ENCODE measurements at regions not wholly inside any gene's neighbourhood (a gene's known extent, or its start where the extent isn't known, plus 50 kb on each side); places are given as distances from the start of the nearest gene placed in this dataset.
"Not testable (repeated sequence)": the region's sequence is repeated elsewhere in the genome, so short reads cannot be mapped to it uniquely, and the experiment has no call there.

DNA sequence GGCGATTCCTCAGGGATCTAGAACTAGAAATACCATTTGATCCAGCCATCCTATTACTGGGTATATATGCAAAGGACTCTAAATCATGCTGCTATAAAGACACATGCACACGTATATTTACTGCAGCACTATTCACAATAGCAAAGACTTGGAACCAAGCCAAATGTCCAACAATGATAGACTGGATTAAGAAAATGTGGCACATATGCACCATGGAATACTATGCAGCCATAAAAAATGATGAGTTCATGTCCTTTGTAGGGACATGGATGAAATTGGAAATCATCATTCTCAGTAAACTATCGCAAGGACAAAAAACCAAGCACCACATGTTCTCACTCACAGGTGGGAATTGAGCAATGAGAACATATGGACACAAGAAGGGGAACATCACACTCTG lies 93.1 kb upstream of the NT5E start:
- FAIRE-seq: not testable (repeated sequence)

DNA sequence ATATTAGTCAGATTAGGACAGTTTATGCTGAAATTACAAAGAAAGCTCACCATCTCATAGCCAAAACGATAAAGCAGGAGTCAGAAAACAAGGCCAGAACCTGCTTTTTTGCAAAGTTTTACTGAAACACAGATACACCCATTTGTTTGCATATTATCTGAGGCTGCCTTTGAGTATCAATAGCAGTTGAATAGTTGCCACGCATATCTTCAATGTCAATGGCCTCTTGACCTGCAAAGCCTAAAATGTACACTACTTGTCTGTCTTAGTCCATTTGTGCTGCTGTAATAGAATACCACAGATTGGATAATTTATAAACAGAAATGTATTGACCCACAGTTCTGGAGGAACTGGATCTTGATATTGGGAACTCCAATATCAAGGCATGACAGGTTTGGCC lies 94.1 kb upstream of the NT5E start:
- FAIRE-seq: no peak

DNA sequence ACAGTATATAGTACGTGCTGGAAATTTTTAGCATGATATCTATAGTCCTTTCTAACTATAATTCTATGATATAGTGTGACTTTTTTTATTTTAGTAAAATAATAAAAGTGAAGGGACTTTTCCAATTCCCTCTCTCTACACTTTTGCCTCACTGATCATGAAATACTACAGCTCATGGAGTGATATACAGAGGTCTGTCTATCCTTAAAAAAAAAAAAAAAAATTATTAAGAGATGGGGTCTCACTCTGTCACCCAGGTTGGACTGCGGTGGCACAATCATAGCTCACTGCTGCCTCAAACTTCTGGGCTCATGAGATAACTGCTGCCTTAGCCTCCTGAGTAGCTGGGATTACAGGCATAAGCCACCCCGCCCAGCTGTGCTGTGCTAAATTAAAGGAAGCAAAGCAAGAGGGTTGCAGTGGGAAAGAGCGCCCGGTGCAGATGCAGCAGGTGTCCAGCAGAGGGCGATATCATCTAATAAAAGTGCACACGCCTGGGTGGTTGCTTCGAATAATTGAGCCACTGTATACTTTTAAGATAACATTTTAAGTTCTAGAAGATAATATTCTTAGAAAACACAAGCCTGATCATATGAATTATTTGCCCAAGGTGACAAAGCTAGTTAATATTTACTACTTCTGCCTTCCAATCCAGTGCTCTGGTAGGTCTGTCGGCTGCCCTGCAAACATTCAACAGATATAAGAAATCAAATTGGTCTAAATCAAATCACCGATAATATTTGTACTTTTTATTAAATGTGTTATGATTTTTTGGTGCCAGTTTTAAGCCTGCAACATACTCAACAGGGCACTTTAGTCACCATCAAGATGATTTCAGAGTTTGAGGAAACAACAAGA lies 94.9 kb upstream of the NT5E start:
- FAIRE-seq: peak; percentile 49

DNA sequence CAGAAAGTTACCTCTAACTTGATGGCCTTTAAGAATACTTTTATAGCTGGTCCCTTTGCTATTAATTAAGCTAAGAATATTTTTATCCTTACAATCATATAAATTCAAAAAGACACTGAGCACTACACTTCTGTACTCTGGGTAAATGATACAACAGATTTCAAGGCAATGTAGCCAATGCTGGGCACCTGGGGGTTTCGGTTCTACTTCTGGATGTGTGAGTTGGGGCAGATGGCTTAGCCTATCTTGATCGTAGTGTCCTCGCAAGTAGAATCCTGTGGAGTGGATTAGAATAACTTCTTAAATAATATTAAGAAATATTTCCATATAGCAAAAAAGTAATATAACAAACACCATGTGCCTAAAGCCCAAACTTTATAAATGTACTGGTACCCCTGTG lies 96.9 kb upstream of the NT5E start:
- FAIRE-seq: no peak

DNA sequence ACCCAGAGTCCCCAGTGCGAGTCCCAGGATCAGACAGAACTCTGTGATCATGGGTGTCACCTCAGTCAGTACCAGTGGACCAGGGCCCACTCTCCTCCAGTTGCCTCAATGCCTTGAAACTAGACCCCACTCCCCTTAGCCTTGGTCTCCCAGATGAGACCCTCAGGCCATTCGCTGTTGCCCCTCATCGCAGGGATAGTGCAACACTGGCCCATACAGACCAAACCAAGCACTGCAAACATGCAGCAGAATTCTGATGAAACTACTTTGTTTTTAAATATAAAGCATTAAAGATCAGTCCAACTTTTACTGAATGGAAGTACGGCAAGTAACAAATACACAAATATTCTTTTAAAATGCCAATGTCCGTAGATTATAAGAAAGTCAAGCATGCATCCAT lies 101.2 kb upstream of the NT5E start:
- FAIRE-seq: no peak

DNA sequence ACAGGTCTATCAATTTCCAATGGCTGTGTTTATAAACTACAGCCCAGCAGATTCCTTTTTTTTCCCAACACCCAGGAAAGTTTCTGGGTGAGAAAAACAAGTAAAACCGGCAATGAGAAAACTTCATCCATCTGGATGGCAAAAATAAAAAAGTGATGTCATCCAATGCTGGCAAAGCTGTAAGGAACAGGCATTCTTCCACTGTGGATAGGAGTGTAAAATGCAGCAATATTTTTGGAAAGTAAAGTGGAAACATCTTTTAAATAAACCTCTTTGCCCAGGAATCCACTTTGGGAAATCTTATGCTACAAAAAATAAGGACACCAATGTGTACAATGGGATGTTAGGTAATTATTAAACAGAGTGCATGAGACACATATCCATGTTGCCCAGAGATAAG lies 102.1 kb upstream of the NT5E start:
- FAIRE-seq: no peak

DNA sequence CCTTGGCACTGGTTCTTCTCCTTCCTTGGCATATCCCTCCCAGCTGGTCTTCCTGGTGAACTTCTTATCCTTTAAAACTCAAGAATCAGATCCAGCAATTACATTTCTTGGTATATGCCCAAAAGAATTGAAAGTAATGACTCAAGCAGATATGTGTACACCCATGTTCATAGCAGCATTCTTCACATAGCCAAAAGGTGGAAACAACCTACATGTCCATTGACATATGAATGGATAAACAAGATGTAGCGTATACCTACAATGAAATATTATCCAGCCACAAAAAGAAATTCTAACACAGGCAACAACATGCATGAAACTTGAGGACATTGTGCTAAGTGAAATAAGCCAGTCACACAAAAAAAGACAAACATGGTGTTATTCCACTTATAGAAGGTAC lies 103.7 kb upstream of the NT5E start:
- FAIRE-seq: no peak

DNA sequence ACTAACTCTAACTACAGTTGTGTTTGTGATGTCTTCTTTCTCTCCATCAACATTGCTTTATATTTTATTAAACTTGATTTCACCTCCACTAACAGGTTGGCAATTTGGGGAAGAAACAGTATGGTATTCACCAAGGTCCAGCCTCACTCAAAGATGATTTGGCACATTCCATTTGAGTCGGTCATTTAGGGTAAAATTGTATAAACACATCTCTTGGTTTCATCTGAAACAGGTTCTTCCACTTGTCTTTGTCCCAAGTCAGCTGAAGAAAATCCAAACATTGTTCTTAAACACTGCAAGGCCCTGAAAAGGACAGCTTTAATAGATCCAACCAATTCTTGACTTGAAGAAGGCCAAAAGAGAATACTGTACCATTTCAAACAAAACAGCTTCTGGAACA lies 104.9 kb upstream of the NT5E start:
- FAIRE-seq: no peak

DNA sequence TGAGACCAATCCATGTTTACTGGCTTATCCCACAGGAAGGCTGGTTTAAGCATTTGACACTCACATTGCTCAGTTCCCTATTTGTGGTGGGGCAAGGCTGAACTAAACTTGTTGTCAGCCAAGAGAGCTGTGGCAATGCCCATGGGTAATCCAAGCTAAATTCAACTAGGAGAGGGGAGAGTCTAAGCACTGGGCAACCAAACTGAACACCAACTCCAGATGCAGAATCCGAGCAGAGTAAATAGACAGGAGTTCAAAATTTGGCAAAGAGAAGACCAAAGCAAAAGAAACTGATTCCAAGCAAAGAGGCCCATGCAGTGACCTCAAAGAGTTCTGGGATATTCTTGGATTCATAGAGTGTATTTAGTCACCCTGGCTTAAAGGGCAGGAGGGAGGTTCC lies 106.5 kb upstream of the NT5E start:
- FAIRE-seq: no peak

DNA sequence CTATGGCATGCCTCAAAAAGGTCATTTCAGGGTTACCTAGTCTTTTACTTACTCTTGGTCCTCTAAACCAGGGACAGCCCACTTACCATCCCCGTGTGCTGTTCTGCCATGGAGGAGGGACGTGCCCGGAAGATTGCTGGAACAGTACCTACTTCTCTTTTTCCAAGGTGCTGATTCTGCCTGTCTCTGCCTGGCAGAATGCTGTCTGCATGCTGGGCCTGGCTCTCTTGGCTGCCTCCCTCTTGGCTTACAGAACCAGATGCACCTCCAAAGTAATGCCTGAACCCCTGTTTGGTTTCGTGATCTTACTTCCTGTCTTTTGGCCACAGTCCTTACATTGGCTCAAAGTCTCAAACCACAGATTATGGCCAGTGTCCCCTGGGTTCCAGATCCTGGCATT lies 120.7 kb upstream of the NT5E start:
- no peak for FAIRE-seq

DNA sequence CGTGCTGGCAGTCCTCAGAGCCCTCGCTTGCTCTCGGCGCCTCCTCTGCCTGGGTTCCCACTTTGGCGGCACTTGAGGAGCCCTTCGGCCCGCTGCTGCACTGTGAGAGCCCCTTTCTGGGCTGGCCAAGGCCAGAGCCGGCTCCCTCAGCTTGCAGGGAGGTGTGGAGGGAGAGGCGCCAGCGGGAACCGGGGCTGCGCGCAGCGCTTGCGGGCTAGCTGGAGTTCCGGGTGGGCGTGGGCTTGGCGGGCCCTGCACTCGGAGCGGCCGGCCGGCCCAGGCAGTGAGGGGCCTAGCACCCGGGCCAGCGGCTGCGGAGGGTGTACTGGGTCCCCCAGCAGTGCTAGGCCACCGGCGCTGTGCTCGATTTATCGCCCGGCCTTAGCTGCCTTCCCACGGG lies 124.1 kb upstream of the NT5E start:
- not testable (repeated sequence) for FAIRE-seq

DNA sequence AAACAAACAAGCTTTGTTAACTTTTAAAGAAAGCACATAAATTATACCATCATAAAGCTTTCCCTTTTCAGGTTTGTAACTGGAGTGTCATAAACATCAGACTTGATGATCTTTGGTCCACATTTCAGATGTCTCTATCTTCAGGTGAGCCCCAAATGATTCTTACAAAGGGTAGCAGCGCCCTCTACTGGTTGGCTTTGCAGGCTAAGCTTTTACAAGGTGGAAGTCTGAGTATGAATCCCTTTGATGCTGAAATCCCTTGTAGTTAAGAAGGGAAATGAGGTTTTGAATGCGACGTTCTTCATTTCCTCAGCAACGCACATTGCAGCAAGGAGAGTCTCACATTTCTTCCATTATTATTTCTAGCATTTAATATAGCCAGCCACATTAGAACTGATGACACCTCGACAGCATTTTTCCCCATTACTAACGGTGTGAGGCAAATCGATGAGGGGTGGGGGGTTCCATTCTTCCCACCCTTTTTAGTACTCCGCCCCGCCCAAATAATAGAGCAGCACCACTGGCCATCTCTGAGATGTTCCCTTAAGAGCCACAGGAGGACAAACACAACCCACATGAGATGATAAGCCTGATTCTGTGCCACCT lies 126.3 kb upstream of the NT5E start:
- FAIRE-seq: peak; percentile 87

DNA sequence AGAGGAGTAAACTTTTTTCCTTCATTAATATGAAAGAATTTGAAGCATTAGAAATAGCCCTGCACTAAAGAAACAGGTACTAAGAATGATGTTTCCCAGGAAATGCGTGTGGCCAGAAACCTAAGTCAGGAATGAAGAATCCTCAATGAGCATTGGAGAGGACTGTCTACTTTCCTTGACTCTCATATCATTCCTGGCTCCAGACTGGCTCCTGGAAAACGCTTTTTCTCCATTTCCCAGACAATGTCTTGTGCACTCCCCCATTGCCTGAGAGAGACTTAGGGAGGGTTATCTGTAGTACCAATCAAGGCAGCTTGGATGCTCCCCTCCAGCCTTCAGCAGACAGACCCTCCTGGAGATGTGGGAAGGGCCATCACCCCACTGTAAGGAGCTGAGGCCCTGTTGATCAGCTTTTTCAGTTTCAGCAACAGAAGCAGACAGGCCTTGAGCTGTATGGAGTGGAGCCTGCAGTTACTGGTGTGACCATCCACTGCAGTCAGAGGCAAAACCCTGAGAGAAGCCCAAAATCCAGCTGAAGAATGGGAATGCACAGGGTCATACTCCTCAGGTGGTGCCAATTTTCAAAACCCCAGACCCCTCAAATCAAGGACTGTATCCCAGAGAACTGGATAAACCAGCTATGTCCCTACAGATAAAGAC lies 127.3 kb upstream of the NT5E start:
- FAIRE-seq: no peak

DNA sequence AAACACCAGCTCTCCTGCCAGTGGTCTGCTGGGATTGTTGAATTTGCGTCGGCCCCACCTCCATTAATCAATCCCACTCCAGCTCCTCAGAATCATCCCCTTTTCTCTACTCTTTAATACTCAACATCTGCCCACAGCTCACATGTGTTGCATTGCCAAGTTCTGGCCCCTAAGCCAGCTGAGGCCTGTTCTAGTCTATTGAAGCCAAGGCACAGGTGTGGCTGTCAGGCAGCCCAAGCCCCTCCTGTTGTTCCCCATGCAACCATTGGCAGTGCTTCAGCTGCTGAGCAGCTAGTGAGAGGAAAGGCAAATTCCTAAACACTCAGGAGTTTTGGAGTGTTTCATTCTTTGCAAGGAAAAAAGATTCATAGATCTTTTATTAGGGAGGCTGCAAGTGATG lies 128.0 kb upstream of the NT5E start:
- FAIRE-seq: no peak

DNA sequence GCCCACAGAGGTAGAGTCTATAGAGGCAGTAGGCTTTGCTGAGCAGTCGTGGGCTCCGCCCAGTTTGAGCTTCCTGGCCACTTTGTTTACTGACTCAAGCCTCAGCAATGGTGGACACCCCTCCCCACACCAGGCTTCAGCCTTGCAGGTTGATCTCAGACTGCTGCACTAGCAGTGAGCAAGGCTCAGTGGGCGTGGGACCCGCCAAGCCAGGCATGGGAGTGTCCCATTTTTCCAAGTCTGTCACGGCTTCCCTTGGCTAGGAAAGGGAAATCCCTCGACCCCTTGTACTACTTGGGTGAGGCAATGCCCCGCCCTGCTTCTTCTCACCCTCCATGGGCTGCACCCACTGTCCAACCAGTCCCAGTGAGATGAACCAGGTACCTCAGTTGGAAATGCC lies 135.3 kb upstream of the NT5E start:
- FAIRE-seq: no peak

DNA sequence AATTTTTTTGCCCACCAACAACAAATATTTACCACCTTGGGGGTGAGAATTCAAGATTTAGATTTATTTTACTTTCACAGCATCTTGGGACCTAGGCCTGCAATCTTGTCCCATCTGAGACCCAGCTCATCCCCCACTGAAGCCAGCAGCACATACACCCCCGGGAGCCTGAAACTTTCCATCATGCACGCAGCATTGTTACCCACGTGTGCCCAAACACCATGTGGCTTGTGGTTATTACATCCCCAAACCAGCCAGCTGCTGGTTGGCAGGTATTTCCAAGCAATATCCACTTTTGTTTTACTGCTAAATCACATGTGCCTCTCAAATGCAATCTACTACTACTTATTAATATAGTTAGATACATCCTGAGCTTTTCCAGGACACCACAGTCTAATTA lies 149.3 kb upstream of the NT5E start:
- FAIRE-seq: no peak

DNA sequence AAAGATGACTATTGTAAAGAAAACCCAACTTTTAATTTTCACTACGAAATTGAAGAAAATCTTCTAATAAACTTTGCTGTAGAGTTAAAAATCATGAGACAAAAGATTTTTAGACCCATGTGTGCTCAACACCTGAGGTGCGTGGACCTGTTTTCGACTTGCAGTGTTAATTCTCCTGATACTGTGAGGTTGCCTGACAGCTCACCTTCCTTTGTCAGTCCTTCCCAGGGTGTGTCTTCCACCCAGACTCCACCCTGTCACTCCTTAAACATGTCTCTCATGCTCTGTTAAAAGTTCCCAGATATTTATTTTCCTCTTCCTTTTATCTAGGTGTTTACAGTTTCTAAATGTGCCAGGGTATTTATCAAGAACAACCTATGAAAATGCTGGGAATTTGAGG lies 151.3 kb upstream of the NT5E start:
- FAIRE-seq: no peak

DNA sequence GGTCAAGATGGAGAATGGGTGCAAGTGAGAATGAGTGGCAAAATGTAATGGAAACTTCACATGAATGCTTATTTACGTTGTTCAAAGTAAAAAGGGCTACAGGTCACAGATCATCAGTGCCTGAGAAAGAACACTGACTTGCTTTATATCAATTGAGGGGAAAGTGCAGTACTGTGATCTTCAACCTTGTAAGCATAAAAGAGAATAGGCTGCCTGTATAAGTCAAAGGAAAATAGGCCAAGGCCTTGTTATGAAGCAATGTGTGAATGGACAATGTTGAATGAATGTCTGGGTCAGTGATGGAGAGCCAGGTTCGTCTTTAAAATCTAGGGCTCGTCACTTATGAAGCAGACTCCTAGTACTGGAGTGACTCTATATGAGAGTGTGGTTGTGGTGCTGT lies 158.6 kb upstream of the NT5E start:
- no peak for FAIRE-seq

DNA sequence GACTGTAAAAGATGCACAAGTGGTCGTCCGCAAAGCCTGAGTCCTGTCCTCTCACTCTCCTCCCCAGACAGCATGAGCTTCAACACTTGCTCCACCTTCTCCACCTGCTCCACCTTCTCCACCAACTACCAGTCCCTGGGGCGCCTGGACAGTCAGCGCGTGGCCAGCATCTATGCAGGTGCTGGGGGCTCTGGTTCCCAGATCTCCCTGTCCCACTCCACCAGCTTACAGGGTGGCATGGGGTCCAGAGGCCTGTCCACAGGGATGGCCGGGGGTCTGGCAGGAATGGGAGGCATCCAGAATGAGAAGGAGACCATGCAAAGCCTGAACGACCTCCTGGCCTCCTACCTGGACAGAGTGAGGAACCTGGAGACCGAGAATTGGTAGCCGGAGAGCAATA lies 162.2 kb upstream of the NT5E start:
- FAIRE-seq: no peak

DNA sequence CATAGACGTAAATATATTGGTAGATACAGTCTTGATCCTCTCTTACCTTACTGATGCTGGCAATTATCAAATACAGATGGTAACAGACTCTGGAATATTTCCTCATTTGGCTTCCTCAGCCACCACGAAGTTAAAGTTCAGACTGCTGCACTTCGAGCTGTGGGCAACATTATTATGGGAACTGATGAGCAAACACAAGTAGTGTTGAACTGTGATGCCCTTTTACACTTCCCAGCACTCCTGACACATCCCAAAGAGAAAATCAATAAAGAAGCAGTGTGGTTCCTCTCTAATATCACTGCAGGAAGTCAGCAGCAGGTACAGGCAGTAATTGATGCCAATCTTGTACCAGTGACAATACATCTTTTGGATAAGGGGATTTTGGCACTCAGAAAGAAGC lies 162.7 kb upstream of the NT5E start:
- FAIRE-seq: no peak

DNA sequence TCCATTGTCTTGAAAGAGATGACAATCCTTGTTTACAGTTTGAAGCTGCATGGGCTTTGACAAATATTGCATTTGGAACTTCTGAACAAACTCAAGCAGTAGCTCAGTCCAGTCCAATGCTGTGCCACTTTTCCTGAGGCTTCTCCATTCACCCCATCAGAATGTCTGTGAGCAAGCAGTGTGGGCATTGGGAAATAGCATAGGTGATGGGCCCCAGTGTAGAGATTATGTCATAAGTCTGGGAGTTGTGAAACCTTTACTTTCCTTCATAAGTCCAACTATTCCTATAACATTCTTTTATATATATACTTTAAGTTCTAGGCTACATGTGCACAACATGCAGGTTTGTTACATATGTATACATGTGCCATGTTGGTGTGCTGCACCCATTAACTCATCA lies 163.4 kb upstream of the NT5E start:
- not testable (repeated sequence) for FAIRE-seq

DNA sequence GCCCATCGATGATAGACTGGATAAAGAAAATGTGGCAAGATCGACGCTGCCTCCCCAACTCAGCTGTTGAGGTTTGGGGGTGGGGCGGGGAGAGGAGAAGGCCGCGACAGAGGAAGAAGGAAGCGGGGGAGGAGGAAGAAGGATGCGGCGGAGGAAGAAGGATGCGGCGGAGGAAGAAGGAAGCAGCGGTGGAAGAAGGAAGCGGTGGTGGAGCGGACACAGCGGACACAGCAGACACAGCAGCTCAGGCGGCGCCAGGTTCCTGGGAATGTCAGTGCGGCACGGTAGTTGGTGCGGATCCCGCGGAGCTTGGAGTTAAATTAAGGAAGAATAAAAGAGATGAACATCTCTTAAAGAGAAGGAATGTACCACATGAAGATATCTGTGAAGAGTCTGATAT lies 163.9 kb upstream of the NT5E start:
- FAIRE-seq: no peak

DNA sequence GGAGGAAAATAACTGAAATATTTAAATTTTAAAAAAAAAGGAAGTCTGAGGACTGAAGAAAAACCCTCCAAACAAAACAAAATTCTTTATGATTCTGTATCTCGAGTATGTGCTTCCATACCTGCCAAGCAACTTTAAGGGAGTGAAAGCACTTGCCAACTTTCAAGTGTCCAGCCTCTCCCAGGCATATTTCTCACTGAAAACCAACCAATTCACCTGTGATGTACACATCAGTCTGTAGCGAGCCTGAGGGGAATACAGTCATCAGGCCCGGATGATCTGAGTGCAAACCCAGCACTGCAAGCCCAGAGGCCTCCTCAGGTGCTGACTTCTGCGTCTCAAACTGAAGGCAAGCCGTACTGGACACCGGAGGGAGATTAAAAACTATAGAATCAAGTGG lies 164.8 kb upstream of the NT5E start:
- FAIRE-seq: no peak

DNA sequence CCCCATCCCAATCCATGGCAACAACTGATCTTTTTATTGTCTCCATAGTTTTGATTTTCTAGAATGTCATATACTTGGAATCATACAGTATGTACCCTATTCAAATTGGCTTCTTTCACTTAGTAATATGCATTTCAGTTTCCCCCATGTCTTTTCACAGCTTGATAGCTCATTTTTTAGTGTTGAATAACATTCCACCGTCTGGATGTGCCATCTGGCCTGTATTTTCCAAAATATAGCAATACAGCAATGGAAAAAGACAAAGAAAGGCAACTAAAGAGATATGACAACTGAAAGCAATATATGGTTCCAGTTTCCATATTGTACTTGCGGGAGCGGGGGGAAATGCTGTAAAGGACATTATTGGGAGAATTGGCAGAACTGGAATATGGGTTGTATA lies 166.4 kb upstream of the NT5E start:
- no peak for FAIRE-seq
